Stimulated activated CD8-positive, alpha-beta memory T cell treated with anti-CD3 and anti-CD28 coated beads, Interleukin-12 subunit alpha, Interleukin-12 subunit beta, amount 100 ng/mL, for 24 hours (primary cell): ENCODE measurements at regions not wholly inside any gene's neighbourhood (a gene's known extent, or its start where the extent isn't known, plus 50 kb on each side); places are given as distances from the start of the nearest gene placed in this dataset.

ENCODE experiments used
- DNase-seq: peaks from one replicate; pipeline ENCODE4 v3.0.0-alpha.2; 2020; ENCODE audit errors: extremely low read depth

DNA sequence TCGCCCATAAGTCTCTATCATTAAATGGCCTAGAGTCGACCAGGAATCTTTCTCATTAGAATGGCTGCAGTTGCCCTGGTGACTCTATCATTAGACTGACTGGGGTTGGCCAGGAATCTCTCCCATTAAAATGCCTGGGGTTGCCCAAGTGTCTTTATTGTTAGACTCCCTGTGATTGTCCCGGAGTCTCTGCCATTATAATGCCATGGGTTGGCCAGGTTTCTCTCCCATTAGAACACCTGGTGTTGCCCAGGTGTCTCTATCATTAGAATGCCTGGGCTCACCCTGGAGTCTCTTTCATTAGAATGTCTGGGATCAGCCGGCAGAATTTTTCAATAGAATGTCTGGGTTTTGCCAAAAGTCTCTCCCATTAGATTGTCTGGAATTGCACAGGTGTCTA, 1459.3 kb downstream of the UQCRFS1 start:
- no peak for DNase-seq

DNA sequence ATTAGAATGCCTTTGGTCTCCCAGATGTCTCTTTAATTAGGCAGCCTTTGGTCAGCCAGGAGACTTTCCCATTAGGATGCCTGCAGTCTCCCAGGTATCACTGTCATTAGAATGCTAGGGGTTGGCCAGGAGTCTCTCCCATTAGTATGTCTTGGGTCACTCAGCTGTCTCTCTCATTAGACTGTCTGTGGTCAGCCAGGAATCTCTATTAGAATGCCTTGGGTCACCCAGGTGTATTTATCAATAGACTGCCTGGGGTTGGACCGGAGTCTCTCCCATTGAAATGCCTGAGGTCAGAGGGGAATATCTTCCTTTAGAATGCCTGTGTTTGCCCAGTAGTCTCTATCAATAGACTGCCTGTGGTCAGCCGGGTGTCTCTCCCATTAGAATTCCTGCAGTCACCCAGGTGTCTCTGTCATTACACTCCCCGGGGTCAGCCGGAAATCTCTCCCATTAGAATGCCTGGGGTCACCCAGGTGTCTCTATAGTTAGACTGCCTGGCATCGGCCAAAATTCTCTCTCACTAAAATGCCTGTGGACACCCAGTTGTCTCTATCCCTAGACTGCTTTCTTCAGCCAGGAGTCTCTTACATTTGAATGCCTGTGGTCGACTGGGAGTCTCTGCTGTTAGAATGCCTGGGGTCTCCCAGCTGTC, 1460.3 kb downstream of the UQCRFS1 start:
- DNase-seq = no peak

DNA sequence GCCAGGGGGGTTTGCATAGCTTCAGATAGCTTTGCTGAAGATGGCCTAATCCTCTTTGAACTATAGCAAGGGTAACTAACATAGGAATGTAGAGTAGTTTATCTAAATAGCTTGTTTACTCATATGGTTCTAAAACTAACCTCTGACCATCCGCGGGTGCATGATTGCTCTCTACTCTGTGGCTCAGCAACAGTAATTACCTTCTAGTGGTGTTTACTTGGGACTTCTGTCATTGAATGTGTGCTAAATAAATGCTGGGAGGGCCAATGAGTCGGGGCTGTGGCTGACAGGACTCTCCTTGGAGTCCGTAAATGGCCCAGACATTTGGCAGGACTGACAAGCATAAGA, 1461.9 kb downstream of the UQCRFS1 start:
- no peak for DNase-seq

DNA sequence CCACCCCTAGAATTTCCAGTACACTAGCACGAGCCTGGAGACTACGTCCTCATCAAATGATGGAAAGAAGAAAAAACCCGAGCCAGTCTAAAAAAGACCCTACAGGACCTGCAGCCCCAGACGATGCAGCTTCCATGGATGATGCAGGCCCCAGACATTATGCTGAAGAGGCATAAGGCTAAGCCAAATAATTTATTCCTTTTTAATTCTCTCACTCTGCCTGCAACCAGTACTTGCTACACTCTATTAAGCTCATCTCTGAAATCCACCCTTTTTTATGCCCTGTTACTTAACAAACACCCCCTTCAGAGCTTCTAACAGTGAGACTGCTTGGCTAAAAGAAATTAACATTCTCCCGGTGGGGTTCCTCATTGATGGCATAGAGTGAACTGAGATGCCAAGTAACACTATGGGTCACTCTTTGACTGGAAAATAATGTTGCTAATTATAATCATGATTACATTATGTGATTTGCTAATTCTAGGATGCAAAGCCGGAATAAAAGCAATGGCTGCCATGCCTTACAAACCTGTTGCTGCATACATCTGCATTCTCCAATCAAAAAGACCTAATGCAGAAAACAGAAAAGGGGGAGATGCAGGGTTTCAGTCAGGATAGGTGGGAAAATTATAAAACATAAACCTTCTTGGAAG, 1462.4 kb downstream of the UQCRFS1 start:
- DNase-seq = no peak

DNA sequence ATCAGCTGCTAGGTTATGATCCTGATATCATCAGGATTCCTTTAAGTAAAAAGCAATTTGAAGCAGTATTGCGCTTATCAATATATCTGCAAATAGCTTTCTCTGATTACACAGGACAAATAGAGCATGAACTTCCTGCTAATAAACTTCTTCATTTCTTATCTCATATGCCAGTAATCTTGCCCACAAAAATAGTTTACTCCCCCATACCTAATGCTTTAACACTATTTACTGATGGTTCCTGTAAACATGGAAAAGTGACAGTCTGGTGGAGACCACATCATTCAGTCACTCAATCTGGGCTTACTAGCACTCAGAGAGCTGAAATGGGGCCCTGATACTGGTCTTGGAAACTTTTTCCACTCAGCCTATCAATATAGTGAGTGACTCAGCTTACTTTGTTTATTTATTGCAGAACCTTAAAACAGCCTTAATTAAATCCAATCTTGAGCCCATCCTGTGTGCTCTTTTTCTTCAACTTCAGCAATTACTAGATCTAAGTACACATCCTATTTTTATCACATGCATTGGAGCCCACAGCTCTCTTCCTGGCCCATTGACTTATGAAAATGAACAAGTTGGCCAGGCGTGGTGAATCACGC, 1464.3 kb downstream of the UQCRFS1 start:
- DNase-seq = no peak

DNA sequence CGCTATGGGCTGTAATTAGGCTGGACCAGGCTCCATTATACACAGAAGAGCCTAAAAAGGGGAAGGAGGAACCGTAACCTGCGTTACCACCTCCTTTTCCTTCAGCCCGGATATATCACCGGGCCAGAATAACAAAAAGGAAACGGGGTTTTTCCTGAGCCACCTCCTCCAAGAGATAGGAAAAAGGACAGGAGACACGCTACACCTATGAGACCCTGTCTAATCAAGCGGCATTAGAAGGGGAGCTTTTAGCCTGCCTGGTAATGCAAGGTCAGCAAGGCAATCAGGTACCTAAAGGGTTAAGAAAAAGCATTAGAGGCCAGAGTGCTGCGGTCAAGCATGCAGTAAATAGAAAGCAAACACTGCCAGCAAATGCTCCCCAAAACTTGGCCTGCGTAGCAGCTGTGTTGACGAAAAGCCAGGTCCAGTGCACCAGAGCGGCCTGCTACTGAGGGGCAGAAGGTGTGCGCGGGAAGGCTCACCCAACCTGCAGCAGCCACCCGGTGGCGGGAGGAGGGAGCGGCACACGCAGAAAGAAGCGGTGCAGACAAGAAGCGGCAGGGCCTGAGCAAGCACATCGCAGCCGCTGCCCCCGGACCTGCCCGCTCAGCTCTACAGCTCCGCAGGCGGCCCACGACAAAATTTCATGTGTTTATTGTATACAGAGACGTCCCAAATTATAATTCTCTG, 1466.1 kb downstream of the UQCRFS1 start:
- no peak for DNase-seq

DNA sequence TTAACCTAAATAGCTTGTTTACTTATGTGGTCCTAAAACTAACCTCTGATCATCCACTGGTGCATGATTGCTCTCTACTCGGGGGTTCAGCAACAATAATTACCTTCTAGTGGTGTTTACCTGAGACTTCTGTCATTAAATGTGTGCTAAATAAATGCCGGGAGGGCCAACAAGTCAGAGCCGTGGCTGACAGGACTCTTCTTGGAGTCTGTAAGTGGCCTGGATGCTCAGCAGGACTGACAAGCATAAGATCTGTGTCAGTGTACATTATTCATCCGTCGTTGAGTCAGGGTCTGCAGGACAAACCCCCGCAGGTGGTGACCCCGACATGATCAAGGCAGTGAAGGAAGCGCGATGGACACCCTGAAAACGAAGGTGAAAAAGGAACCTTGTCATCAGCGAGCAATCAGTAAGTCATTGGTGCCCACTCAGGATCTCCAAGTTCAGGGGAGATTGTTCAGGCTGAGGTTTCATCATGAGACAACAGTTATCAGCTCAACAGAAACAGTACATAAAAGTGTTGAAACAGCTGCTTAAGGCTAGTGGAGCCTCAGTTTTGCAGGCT, 1466.9 kb downstream of the UQCRFS1 start:
- no peak for DNase-seq

DNA sequence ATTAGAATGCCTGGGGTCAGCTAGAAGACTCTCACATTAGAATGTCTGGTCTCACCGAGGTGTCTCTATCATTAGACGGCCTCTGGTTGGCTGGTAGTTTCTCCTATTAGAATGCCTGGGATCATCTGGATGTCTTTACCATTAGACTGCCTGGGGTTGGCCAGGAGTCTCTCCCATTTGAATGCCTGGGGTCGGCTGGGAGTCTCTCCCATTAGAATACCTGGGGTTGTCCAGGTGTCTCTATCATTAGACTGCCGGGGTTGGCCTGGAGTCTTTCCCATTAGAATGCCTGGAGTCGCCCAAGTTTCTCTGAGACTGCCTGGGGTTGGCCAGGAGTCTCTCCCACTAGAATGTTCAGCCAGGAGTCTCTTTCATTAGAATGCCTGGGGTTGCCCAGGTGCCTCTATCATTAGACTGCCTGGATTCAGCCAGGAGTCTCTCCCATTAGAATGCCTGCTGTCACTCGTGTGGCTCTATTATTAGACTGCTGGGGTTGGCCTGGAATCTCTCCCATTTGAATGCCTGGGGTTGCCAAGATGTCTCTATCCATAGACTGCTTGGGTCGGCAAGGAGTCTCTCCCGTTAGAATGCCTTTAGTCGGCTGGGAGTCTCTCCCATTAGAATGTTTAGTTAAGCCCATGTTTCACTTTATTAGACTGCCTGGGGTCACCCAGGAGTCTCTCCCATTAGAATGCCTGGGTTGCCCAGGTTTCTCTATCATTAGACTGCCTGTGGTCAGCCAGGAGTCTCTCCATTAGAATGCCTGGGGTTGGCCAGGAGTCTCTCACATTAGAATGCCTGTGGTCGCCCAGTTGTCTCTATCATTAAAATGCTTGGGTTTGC, 1467.8 kb downstream of the UQCRFS1 start:
- no peak for DNase-seq

DNA sequence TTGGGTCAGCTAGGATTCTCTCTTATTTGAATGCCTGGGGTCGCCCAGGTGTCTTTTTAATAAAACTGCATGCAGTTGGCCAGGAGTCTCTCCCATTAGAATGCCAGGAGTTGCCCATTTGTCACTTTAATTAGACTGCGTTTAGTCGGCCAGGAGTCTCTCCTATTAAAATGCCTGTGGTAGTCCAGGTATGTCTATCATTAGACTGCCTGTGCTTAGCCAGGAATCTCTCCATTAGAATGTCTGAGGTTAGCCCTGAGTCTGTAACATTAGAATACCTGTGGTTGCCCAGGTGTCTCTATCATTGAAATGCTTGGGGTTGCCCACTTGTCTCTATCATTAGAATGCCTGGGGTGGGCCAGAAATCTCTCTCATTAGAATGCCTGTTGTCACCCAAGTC, 1470.9 kb downstream of the UQCRFS1 start:
- DNase-seq = no peak

DNA sequence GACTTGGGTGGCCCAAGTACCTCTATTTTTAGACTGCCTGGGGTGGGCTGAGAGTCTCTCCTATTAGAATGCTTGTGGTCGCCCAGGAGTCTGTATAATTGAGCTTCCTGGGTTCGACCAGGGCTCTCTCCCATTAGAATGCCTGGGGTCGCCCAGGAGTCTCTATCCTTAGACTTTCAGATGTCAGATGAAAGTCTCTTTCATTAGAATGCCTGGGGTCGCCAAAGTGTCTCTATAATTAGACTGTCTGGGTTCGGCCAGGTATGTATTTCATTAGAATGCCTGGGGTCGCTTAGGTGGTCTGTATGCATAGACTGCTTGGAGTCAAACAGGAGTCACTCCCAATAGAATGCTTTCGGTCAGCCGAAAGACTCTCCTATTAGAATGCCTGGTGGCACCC, 1471.7 kb downstream of the UQCRFS1 start:
- no peak for DNase-seq

DNA sequence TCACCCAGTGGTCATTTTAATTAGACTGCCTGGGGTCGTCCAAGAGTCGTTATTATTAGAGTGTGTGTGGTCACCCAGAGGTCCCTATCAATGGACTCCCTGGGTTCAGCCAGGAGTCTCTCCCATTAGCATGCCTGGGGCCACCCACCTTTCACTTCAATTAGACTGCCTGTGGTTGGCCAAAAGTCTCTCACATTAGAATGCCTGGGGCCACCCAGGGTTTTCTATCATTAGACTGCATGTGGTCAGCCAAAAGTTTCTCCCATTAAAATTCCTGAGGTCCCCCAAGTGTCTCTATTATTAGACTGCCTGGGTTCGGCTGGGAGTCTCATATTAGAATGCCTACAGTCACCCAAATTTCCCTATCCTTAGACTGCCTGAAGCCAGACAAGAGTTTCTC, 1472.6 kb downstream of the UQCRFS1 start:
- DNase-seq = no peak

DNA sequence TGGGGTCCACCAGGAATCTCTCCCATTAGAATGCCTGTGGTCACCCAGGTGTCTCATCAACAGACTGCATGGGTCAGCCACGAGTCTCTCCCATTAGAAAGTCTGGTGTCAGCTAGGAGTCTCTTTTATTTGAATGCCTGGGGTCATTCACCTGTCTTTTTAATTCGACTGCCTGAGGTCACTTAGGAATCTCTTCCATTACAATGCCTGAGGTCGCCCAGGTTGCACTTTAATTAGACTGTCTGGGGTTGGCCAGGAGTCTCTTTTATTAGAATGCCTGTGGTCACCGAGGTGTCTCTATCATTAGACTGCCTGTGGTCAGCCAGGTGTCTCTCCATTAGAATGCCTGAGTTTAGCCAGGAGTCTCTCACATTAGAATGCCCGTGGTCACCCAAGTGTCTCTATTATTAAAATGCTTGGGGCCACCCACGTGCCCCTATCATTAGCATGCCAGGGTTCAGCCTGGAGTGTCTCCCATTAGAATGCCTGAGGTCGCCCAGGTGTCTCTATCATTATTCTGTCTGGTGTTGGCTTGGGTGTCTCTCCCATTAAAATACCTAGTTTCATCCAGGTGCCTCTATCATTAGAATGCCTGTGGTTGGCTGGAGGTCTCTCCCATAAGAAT, 1474.3 kb downstream of the UQCRFS1 start:
- DNase-seq = no peak

DNA sequence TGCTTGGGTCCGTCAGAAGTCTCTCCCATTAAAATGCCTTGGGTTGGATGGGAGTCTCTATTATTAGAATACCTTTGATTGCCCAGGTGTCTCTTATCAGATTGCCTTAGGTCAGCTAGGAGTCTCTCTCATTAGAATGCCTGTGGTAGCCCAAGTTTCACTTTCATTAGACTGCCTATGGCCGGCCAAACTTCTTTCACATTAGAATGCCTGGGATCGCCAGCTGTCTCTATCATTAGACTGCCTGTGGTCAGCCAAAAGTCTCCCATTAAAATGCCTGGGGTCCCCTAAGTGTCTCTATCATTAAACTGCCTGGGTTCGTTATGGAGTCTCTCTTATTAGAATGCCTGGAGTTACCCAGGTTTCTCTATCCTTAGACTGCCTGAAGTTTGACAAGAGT, 1476.7 kb downstream of the UQCRFS1 start:
- no peak for DNase-seq

DNA sequence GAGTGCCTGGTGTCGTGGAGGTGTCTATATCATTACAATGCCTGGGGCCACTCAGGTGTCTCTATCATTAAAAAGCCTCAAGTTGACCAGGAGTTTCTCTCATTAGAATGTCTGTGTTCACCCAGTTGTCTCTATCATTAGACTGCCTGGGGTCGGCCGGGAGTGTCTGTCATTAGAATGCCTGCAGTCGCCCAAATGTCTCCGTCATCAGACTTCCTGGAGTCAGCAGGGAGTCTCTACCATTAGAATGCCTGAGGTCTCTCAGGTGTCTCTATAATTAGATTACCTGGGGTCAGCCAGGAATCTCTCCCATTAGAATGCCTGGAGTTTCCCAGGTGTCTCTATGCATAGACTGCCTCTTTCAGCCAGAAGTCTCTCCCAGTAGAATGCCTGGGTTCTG, 1477.6 kb downstream of the UQCRFS1 start:
- DNase-seq = no peak

DNA sequence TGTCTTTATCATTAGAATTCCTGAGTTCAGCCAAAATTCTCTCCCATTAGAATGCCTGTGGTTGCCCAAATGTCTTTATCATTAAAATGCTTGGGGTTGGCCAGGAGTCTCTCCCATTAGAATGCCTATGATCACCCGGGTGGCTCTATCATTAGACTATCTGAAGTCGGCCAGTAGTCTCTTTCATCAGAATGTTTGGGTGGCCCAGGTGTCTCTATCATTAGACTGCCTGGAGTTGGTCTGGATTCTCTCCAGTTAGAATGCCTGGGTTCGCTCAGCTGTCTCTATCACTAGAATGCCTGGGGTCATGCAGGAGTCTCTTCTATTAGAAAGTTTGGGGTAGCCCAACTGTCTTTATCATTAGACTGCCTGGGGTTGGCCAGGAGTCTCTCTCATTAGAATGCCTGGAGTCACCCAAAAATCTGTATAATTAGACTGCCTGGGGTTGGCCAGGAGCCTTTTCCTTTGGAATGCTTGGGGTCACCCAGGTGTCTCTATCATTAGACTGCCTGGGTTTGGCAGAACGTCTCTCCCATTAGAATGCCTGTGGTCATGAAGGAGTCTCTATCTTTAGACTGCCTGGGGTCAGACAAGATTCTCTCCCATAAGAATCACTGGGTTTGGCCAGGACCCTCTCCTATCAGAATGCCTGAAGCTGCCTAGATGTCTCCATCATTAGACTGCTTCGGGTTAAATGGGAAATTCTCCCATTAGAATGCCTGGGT, 1478.3 kb downstream of the UQCRFS1 start:
- DNase-seq = no peak

DNA sequence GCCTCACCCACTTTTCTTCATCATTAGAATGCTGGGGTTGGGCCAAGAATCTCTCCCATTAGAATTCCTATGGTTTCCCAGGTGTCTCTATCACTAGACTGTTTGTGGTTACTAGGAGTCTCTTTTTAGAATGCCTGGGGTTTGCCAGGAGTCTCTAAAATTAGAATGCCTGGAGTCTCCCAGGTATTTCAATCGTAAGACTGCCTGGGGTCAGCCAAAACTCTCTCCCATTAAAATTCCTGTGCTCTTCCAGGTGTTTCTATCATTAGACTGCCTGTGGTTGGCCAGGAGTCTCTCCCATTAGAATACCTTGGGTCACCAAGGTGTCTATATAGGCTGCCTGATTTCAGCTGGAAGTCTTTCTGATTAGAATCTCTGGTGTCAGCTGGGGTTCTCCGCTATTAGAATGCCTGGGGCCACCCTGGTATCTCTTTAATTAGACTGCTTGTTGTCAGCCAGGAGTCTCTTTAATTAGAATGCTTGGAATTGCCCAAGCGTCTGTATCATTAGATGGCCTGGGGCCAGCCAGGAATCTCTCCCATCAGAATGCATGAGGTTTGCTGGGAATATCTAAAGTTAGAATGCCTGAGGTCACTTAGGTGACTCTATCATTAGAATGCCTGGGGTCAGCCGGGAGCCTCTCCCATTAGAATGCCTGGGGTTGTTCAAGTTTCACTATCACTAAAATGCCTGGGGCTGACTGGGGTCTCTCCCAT, 1479.2 kb downstream of the UQCRFS1 start:
- DNase-seq = no peak

DNA sequence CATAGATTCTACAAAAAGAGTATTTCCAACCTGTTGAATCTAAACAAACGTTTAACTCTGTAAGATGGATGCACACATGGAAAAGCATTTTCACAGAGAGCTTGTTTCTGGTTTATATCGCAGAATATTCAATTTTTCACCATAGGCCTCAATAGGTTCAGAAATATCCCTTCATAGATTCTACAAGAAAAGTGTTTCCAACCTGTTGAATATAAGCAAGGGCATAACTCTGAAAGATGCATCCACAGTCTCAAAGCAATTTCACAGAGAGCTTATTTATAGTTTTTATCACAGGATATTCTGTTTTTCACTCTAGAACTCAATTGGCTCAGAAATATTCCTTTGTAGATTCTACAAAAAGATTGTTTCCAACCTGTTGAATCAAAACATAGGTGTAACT, 1483.6 kb downstream of the UQCRFS1 start:
- no peak for DNase-seq

DNA sequence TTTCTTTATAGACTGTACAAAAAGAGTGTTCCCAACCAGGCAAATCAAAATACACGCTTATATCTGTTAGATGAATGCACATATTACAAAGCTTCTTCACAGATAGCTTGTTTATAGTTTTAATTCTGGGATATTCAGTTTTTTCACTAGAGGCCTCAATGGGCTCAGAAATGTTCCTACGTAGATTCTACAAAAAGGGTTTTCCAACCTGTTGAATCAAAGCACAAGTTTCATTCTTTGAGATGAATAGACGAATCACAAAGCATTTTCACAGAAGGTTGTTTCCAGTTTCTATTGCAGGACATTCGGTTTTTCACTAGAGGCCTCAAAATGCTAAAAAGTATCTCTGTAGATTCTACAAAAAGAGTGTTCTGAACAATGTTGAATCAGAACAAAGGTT, 1490.3 kb downstream of the UQCRFS1 start:
- DNase-seq = no peak

DNA sequence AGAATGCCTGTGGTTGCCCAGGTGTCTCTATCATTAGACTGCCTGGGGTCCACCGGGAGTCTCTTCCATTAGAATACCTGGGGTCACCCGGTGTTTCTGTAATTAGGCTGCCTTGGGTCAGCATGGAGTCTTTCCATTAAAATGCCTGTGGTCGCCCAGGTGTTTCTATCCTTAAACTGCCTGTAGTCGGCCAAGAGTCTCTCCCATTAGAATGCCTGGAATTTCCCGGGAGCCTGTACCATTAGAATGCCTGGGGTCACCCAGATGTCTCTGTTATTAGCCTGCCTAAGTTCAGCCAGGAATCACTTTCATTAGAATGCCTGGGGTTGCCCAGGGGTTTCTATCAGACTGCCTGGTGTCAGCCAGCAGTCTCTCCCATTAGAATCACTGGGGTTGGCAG, 1492.8 kb downstream of the UQCRFS1 start:
- DNase-seq = no peak

DNA sequence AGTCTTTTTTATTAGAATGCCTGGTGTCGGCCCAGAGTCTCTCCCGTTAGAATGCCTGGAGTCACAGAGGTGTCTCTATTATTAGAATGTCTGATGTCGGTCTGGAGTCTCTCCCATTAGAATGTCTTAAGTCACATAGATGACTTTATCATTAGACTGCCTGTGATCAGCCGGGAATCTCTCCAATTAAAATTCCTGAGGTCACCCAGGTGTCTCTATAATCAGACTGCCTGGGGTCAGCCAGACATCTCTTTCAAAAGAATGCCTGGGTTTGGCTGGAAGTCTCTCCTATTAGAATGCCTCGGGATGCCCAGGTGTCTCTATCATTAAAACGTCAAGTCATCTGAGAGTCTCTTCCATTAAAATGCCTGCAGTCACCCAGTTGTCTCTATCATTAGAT, 1493.9 kb downstream of the UQCRFS1 start:
- DNase-seq = no peak
